Stomach (tissue), 4 donors: ENCODE measurements at regions not wholly inside any gene's neighbourhood (a gene's known extent, or its start where the extent isn't known, plus 50 kb on each side); places are given as distances from the start of the nearest gene placed in this dataset.
"Not testable (repeated sequence)": the region's sequence is repeated elsewhere in the genome, so short reads cannot be mapped to it uniquely, and the experiment has no call there.

Experiments
- POLR2A ChIP-seq, 4 donors: fragments of 450-650 bp; IDR thresholded peaks; one replicate each; pipeline ENCODE4 v1.6.1; 2016; ENCODE audit warnings: antibody characterized with exemption in 4 of 4, control low read depth in 2 of 4, mild to moderate bottlenecking in 1 of 4, moderate library complexity in 1 of 4
- POLR2AphosphoS5 ChIP-seq, 3 donors: sonication (generic); formaldehyde crosslinking; IDR thresholded peaks; one replicate each; pipeline ENCODE4 v1.6.1; 2016; ENCODE audit warnings: antibody characterized with exemption in 3 of 3
- TF ChIP-seq, protein P1 (sequence below), 7 experiments: fragments of 450-650 bp in 4 of 7; fragments of 200-600 bp in 3 of 7; sonication (generic) in 3 of 7; IDR thresholded peaks; one replicate each; pipeline ENCODE4 v1.5.1; 2016 to 2019; ENCODE audit warnings: antibody characterized with exemption in 7 of 7, control low read depth in 2 of 7, mild to moderate bottlenecking in 1 of 7

DNA sequence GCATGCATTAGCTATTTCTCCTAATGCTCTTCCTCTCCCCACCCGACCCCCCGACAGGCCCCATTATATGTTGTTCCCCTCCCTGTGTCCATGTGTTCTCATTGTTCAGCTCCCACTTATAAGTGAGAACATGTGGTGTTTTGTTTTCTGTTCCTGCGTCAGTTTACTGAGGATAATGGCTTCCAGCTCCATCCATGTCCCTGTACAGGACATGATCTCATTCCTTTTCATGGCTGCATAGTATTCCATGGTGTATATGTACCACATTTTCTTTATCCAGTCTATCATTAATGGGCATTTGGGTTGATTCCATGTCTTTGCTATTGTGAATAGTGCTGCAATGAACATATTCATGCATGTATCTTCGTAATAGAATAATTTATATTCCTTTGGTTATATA lies 116.1 kb upstream of the PREP start:
- not testable (repeated sequence) for TF ChIP-seq POLR2A, POLR2AphosphoS5 (IDR thresholded peaks at IDR 0.05)
- TF ChIP-seq, protein P1, sequence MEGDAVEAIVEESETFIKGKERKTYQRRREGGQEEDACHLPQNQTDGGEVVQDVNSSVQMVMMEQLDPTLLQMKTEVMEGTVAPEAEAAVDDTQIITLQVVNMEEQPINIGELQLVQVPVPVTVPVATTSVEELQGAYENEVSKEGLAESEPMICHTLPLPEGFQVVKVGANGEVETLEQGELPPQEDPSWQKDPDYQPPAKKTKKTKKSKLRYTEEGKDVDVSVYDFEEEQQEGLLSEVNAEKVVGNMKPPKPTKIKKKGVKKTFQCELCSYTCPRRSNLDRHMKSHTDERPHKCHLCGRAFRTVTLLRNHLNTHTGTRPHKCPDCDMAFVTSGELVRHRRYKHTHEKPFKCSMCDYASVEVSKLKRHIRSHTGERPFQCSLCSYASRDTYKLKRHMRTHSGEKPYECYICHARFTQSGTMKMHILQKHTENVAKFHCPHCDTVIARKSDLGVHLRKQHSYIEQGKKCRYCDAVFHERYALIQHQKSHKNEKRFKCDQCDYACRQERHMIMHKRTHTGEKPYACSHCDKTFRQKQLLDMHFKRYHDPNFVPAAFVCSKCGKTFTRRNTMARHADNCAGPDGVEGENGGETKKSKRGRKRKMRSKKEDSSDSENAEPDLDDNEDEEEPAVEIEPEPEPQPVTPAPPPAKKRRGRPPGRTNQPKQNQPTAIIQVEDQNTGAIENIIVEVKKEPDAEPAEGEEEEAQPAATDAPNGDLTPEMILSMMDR (IDR thresholded peaks at IDR 0.05): not testable (repeated sequence)
